HG03558 (cell line): ENCODE measurements at regions not wholly inside any gene's neighbourhood (a gene's known extent, or its start where the extent isn't known, plus 50 kb on each side); places are given as distances from the start of the nearest gene placed in this dataset.
A peak's percentile ranks its signal among the peaks of the same experiment; 100 is the strongest.
"Not testable (repeated sequence)": the region's sequence is repeated elsewhere in the genome, so short reads cannot be mapped to it uniquely, and the experiment has no call there.

Experiments
- ATAC-seq: cut with Tn5 transposase; IDR thresholded peaks from one replicate; pipeline ENCODE4 v1.9.1; 2021; ENCODE audit warnings: moderate number of reproducible peaks; ENCODE audit not compliant: unreplicated experiment; ENCODE audit errors: extremely low read depth

GRCh38 chr14:37870632-37871346 lies 275.4 kb downstream of the TTC6 start:
- no peak for ATAC-seq

GRCh38 chr14:37874065-37874428 lies 278.6 kb downstream of the TTC6 start:
- not testable (repeated sequence) for ATAC-seq

GRCh38 chr14:37874429-37875109 lies 279.1 kb downstream of the TTC6 start:
- ATAC-seq = peak; percentile 85

- ATAC-seq = no peak
Measured at GRCh38 chr14:37888234-37888633, 292.8 kb downstream of the TTC6 start.

GRCh38 chr14:37889087-37889486 lies 293.7 kb downstream of the TTC6 start:
- ATAC-seq = no peak

DNA sequence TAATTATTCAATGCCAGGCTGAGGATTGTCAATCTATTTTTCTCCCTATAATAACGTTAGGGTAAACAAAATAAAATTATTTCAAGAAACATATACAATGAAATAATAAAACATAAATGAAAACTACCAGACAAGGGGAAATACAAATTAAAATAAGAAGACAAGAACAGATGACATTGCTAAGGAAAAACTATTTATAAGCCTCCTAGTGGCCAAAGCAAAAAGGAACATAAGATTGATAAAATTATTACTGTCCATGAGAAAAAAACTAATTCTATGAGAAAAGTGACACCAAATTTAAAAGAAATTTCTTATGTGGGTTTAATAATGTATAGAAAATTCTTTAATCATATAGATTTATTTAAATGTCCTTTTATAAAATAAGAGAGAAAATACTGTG lies 294.7 kb downstream of the TTC6 start:
- no peak for ATAC-seq

GRCh38 chr14:37891500-37891899 lies 296.1 kb downstream of the TTC6 start:
- not testable (repeated sequence) for ATAC-seq

DNA sequence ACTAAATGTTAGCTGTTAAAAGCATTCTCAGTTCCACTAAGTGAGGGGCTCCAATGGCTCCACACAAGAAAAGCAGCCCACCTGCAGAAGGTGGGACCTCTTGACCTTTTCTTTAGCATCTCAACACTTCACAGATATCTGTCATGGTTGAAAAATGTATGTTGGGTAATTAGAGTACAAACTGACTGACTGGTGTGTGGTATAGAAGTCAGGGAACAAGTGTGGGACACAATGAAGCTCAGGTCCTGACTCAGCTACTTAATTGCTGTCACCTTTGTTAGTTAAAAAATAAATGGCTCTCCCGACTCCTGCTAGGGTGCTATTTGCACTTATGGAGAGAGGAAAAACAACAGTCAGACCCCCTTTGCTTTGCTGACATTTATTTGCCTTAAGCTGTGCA lies 299.0 kb downstream of the TTC6 start:
- no peak for ATAC-seq

DNA sequence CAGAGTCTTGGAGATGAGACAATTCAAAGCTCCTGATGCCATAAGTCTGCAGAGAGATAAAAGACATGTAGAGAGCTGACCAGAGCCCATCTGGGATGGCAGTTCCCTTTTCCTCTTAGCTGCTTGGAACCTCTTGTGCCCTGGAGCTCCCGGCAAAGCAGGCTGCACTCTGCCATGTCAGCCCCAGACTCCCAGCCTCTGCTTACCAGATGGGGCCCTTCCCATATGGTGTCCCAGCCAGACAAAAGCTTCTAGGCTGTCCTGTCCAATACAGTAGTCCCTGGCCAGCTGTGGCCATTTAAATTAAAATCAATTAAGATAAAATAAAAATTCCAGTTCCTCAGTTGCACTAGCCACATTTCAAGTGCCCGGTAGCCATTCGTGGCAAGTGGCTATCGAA lies 303.9 kb downstream of the TTC6 start:
- no peak for ATAC-seq

GRCh38 chr14:37900561-37900960 lies 305.1 kb downstream of the TTC6 start:
- ATAC-seq = no peak

- ATAC-seq = no peak
Measured at GRCh38 chr14:37901978-37902377, 305.7 kb upstream of the SSTR1 start.

- ATAC-seq = no peak
Measured at GRCh38 chr14:37903343-37904191, 304.1 kb upstream of the SSTR1 start.

- no peak for ATAC-seq
Measured at GRCh38 chr14:37924622-37925021, 283.1 kb upstream of the SSTR1 start.

- no peak for ATAC-seq
Measured at GRCh38 chr14:37932008-37932407, 275.7 kb upstream of the SSTR1 start.

DNA sequence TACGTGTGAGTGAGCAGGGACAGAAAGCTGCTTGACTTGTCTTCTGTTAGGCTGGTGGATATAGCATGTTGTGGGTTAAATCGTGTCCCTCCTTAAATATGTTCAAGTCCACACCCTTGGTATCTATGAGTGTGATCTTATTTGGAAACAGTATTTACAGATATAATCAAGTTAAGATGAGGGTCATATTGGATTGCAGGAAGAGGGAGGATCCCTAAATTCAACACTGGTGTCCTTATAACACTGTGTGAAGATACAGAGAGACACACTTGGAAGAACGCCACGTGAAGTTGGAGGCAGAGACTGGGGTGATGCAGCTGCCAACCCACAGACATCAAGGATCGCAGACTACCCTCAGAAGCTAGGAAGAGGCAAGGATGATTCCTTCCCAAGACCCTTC lies 275.2 kb upstream of the SSTR1 start:
- no peak for ATAC-seq

DNA sequence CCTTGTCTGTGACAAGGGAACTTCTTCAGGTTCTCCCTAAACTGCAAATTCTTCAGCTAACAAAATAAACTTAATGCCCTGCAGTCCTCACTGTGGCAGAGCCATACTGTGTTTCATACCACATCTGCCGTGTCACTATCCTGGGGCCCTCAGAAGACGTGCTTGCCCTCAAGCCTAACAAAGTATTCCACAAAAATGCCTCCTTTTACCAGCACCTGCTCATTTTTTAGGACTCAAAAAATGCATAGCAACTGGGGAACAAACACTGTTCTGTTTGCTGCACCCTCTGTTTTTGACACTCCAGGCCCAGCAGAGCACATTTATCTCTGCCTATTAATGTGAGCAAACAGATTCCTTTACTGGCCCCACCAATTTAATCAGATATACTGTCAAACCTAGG lies 270.7 kb upstream of the SSTR1 start:
- no peak for ATAC-seq

DNA sequence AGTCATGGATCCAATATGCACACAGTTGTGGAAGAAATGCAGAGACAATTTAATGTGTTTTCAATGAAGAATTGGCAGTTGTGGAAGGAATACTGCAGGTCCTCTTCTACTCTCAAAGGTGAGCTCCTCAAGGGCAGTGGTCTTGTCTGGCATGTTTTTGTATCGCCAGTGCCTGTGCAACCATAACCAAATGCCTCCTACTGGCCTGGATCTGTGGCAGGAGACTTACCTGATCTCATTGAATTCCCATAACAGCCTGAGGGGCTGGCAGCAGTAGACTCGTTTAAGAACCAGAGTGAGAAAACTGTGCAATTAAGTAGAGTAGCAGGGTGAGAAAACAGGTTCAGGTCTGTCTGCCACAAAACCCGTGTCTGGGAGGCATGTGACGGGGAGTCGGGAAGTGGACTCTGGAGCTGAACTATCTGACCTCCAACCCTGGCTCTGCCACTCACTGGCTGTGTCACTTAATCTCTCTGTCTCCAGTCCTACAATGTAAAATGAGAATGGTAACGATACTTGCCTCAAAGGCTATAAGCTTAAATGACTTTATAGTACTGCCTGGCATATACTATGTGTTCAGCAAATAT lies 268.2 kb upstream of the SSTR1 start:
- ATAC-seq = no peak

DNA sequence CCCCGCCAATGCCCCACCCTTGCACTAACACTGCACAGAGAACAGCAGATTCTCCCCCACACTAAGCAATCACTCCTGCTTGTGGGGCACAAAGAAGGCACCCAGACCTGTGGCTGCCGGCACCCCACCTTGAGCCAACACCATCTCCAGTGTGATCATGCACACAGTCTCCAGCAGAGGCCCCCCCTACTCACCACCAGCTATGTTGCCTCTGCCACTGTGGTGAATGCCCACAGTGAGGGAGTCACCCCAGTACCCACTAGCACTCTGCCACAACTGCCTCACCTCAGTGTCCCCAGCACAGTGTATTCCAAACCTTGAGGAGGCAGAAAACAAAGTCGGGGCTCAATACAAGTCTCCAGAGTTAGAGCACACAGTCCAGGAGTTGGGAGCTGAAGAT lies 261.7 kb upstream of the SSTR1 start:
- ATAC-seq = no peak

GRCh38 chr14:37946819-37947218 lies 260.9 kb upstream of the SSTR1 start:
- ATAC-seq = no peak

DNA sequence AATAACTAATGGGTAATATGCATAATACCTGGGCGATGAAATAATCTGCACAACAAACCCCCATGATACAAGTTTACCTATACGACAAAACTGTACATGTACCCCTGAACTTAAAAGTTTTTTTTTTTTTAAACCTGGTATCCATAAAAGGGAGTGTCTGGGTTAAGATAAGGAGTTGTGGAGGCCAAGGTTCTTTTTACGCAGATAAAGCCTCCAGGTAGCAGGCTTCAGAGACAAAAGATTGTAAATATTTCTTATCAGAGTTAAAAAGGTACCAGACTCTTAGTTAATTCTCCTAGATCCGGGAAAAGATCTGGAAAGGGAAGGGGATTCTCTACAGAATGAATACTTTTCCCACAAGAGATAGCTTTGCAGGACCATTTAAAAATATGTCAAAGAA lies 259.4 kb upstream of the SSTR1 start:
- no peak for ATAC-seq
